Endothelial cell of umbilical vein (primary cell): ENCODE measurements at regions not wholly inside any gene's neighbourhood (a gene's known extent, or its start where the extent isn't known, plus 50 kb on each side); places are given as distances from the start of the nearest gene placed in this dataset.

Experiments
- BruUV-seq: library from RNA; stranded (reverse); fragments of 400-500 nt; replicated peaks from 2 replicates; lab custom pipeline; 2021; lab: Mats Ljungman, UMichigan
- CTCF ChIA-PET: fragments of 300-600, 350-600 bp; sonication (Branson Sonifier 250); formaldehyde crosslinking; loops from one replicate; lab custom pipeline; 2021; ENCODE audit warnings: antibody characterized with exemption, inconsistent platforms; lab: Charles Lee
- POLR2A ChIA-PET: fragments of 300-600, 350-600 bp; sonication (Branson Sonifier 250); formaldehyde crosslinking; loops from one replicate; lab custom pipeline; 2021; ENCODE audit warnings: antibody characterized with exemption, inconsistent platforms; lab: Charles Lee
- DNase-seq: peaks from one replicate; pipeline ENCODE4 v3.0.0-alpha.2; 2011; ENCODE audit warnings: low read depth, low spot score
- FAIRE-seq: peaks from 2 replicates; lab custom pipeline; 2011; peaks lifted over from hg19 to GRCh38; lab: Jason Lieb, UNC
- H2AFZ ChIP-seq: 2 replicates; pipeline ENCODE4 v1.6.0; 2012; ENCODE audit warnings: low read depth, low read length, control low read depth, inconsistent platforms
- H3K27ac ChIP-seq: 2 replicates; pipeline ENCODE4 v1.5.1; 2011; ENCODE audit warnings: low read depth, mild to moderate bottlenecking, control low read depth, low read length, moderate library complexity; ENCODE audit not compliant: insufficient read depth
- H3K27me3 ChIP-seq, 2 experiments: 2 replicates each; pipeline versions ENCODE4 v1.6.0 to v1.6.1; 2011; ENCODE audit warnings: low read length in 2 of 2, mixed read lengths in 1 of 2; ENCODE audit not compliant: control insufficient read depth in 2 of 2, insufficient read depth in 2 of 2
- H3K36me3 ChIP-seq, 2 experiments: 2 replicates in 1 of 2; 3 replicates in 1 of 2; pipeline ENCODE4 v1.5.1; 2011; ENCODE audit warnings: low read length in 2 of 2, mild to moderate bottlenecking in 1 of 2, moderate library complexity in 1 of 2; ENCODE audit not compliant: control insufficient read depth in 2 of 2, insufficient read depth in 2 of 2; ENCODE audit errors: extremely low read depth in 1 of 2
- H3K4me1 ChIP-seq: 3 replicates; pipeline ENCODE4 v1.5.1; 2011; ENCODE audit warnings: mild to moderate bottlenecking, low read length; ENCODE audit not compliant: control insufficient read depth, insufficient read depth; ENCODE audit errors: extremely low read depth
- H3K4me2 ChIP-seq: 2 replicates; pipeline ENCODE4 v1.6.1; 2011; ENCODE audit warnings: low read length, control low read depth, mixed read lengths; ENCODE audit not compliant: insufficient read depth
- H3K4me3 ChIP-seq, 3 experiments: fragments of 200-600 bp in 1 of 3; sonication (generic), shearing (Covaris generic) in 1 of 3; replicated peaks in 1 of 3; 2 replicates each; pipeline ENCODE4 v1.5.1; 2011 to 2016; ENCODE audit warnings: control low read depth in 3 of 3, low read length in 3 of 3, mild to moderate bottlenecking in 2 of 3, inconsistent platforms in 1 of 3, low read depth in 1 of 3, moderate library complexity in 1 of 3; ENCODE audit not compliant: insufficient read depth in 1 of 3
- H3K79me2 ChIP-seq: 2 replicates; pipeline ENCODE4 v1.6.0; 2012; ENCODE audit warnings: low read length, inconsistent platforms; ENCODE audit not compliant: control insufficient read depth, insufficient read depth
- H3K9ac ChIP-seq: replicated peaks from 2 replicates; pipeline ENCODE3; 2011; ENCODE audit warnings: low read length, control low read depth; ENCODE audit not compliant: insufficient read depth; ENCODE audit errors: extremely low read depth
- H3K9me1 ChIP-seq: replicated peaks from 3 replicates; pipeline ENCODE4 v1.6.0; 2011; ENCODE audit warnings: mild to moderate bottlenecking, low read length; ENCODE audit not compliant: control insufficient read depth, insufficient read depth; ENCODE audit errors: extremely low read depth
- H3K9me3 ChIP-seq: replicated peaks from 2 replicates; pipeline ENCODE4 v1.5.1; 2012; ENCODE audit warnings: low read length, inconsistent platforms; ENCODE audit not compliant: control insufficient read depth, insufficient read depth
- H4K20me1 ChIP-seq: replicated peaks from 2 replicates; pipeline ENCODE3; 2011; ENCODE audit warnings: mild to moderate bottlenecking, low read length; ENCODE audit not compliant: control insufficient read depth, insufficient read depth; ENCODE audit errors: extremely low read depth
- CTCF ChIP-seq, 2 donors: IDR thresholded peaks; 1 replicate in 1 of 2; 2 replicates in 1 of 2; pipeline ENCODE4 v1.5.1; 2011; ENCODE audit warnings: low read length in 2 of 2, mild to moderate bottlenecking in 2 of 2, moderate library complexity in 2 of 2, control low read depth in 1 of 2, inconsistent platforms in 1 of 2, low read depth in 1 of 2; ENCODE audit not compliant: insufficient read depth in 1 of 2; ENCODE audit errors: extremely low read depth in 1 of 2
- EZH2 ChIP-seq: IDR thresholded peaks from 2 replicates; pipeline ENCODE4 v1.6.1; 2012; ENCODE audit warnings: borderline replicate concordance, low read depth, mild to moderate bottlenecking, moderate library complexity, low read length, inconsistent platforms; ENCODE audit not compliant: severe bottlenecking
- FOS ChIP-seq: IDR thresholded peaks from 2 replicates; pipeline ENCODE4 v1.6.1; 2011; ENCODE audit warnings: mild to moderate bottlenecking, low read length, moderate library complexity, borderline replicate concordance; ENCODE audit not compliant: insufficient read depth
- GATA2 ChIP-seq: IDR thresholded peaks from 2 replicates; pipeline ENCODE4 v1.7.0; 2011; ENCODE audit warnings: low read depth, mild to moderate bottlenecking, moderate library complexity, mixed read lengths, low read length; ENCODE audit not compliant: insufficient read length, insufficient read depth
- JUN ChIP-seq: IDR thresholded peaks from 2 replicates; pipeline ENCODE4 v1.6.1; 2011; ENCODE audit warnings: borderline replicate concordance, low read depth; ENCODE audit not compliant: insufficient read length, insufficient read depth
- MYC ChIP-seq: IDR thresholded peaks from one replicate; pipeline ENCODE4 v1.6.1; 2011; ENCODE audit warnings: mild to moderate bottlenecking, low read depth, low read length
- POLR2A ChIP-seq: IDR thresholded peaks from 2 replicates; pipeline ENCODE4 v1.6.1; 2012; ENCODE audit warnings: low read depth, mild to moderate bottlenecking, control low read depth, low read length
- POLR2AphosphoS5 ChIP-seq: IDR thresholded peaks from 2 replicates; pipeline ENCODE4 v1.6.1; 2012; ENCODE audit warnings: low read depth, mild to moderate bottlenecking, control low read depth, low read length, moderate library complexity; ENCODE audit not compliant: insufficient read depth
- dilution Hi-C: fragments of 300-500 bp; cut with MboI; formaldehyde crosslinking; loops from one replicate; pipeline ENCODE4 v1.15.0; 2019; ENCODE audit warnings: low sequenced_read_pairs; ENCODE audit not compliant: extremely low pct_ligation_motif_present
- intact Hi-C: fragments of 100-400 bp; cut with micrococcal nuclease; formaldehyde crosslinking; loops from one replicate; pipeline ENCODE4 v1.10.0; 2022
- TF ChIP-seq, protein P1 (sequence below): IDR thresholded peaks from 2 replicates; pipeline ENCODE4 v1.6.1; 2011; ENCODE audit not compliant: insufficient read depth, insufficient read length

- H3K4me3 ChIP-seq, result no peak overlapping the region
- DNase-seq (no peak), FAIRE-seq (no peak)
- no peaks in the 10 kb centered on the region for H3K4me1 ChIP-seq
- H3K9ac ChIP-seq, result no peak overlapping the region
- H2AFZ ChIP-seq, result no peak overlapping the region
- CTCF ChIA-PET, result no interaction called here
- H4K20me1 ChIP-seq, result no peaks in the 10 kb centered on the region
- POLR2A ChIA-PET, result no interaction called here
- BruUV-seq, result no TSS peak
- no peaks in the 10 kb centered on the region for H3K27me3 ChIP-seq
- H3K36me3 ChIP-seq, result no peaks in the 10 kb centered on the region
- H3K79me2 ChIP-seq, result no peaks in the 10 kb centered on the region
- H3K27ac ChIP-seq, result no peak overlapping the region
- TF ChIP-seq CTCF (IDR thresholded peaks at IDR 0.05; ENCODE audit: extremely low read depth in 1 of 2, insufficient read depth in 1 of 2, low read depth in 1 of 2, low read length in 2 of 2) (no peak), FOS (no peak), POLR2A (no peak), MYC (no peak), POLR2AphosphoS5 (no peak), GATA2 (no peak), JUN (no peak), EZH2 (no peak)
- TF ChIP-seq, protein P1, sequence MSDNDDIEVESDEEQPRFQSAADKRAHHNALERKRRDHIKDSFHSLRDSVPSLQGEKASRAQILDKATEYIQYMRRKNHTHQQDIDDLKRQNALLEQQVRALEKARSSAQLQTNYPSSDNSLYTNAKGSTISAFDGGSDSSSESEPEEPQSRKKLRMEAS, result no peak
- H3K4me2 ChIP-seq, result no peak overlapping the region
- intact Hi-C loops, result no loop called here
- no peaks in the 10 kb centered on the region for H3K9me1 ChIP-seq
- no peaks in the 10 kb centered on the region for H3K9me3 ChIP-seq
- dilution Hi-C loops, result no loop called here
Observed at GRCh38 chr5:75931175-75931574, 152.0 kb upstream of the SV2C start.
